ENCODE measurements at regions not wholly inside any gene's neighbourhood (a gene's known extent, or its start where the extent isn't known, plus 50 kb on each side); places are given as distances from the start of the nearest gene placed in this dataset.

DNA sequence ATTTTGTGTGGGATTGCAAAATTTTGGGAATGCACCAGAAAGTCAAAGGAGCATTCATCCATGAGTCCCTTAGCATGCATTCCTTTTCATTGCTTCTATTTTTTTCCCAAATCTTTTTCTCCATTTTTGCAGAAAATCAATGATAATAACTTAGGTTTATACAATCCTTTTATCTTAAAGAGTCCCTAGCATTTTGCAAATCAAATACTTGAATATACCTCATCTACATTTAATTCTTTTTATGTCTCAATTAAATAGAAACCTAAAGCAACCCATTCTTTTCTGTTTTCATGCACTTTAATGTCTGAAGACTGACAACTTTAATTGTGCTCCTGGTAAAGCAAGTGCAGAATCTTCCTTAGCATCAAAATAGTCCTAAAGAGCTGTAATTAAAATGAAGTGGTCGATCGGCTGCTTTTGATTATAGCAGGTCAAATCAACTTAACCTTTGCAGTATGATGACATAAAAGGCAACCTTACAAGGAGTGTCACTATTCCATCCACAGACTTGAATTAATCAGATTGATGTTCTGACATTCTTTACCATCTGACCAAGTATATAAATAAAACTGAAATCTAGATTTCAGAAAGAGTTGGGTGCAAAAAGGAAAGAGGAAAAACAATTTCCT is 168.4 kb downstream of the ALG10B start:
- intact Hi-C loops (cut with DNase I; ENCODE audit: low total_unique reads) (no loop called here), in situ Hi-C loops (cut with MboI; ENCODE audit: low sequenced_read_pairs in 4 of 4) (no loop called here)
- DNase-seq (no peak), ATAC-seq (no peak)
- Histone ChIP-seq H3K4me3 (no peak overlapping the region), H3K9me3 (no peaks in the 10 kb centered on the region), H3K4me1 (no peaks in the 10 kb centered on the region), H3K27ac (no peak overlapping the region), H3K27me3 (no peaks in the 10 kb centered on the region), H3K36me3 (no peaks in the 10 kb centered on the region)
- TF ChIP-seq, protein P1, sequence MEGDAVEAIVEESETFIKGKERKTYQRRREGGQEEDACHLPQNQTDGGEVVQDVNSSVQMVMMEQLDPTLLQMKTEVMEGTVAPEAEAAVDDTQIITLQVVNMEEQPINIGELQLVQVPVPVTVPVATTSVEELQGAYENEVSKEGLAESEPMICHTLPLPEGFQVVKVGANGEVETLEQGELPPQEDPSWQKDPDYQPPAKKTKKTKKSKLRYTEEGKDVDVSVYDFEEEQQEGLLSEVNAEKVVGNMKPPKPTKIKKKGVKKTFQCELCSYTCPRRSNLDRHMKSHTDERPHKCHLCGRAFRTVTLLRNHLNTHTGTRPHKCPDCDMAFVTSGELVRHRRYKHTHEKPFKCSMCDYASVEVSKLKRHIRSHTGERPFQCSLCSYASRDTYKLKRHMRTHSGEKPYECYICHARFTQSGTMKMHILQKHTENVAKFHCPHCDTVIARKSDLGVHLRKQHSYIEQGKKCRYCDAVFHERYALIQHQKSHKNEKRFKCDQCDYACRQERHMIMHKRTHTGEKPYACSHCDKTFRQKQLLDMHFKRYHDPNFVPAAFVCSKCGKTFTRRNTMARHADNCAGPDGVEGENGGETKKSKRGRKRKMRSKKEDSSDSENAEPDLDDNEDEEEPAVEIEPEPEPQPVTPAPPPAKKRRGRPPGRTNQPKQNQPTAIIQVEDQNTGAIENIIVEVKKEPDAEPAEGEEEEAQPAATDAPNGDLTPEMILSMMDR (IDR thresholded peaks at IDR 0.05 in 4 of 5, conservative IDR thresholded peaks at IDR 0.05 in 1 of 5) = no peak
- no peak for TF ChIP-seq POLR2A (IDR thresholded peaks at IDR 0.05)

DNA sequence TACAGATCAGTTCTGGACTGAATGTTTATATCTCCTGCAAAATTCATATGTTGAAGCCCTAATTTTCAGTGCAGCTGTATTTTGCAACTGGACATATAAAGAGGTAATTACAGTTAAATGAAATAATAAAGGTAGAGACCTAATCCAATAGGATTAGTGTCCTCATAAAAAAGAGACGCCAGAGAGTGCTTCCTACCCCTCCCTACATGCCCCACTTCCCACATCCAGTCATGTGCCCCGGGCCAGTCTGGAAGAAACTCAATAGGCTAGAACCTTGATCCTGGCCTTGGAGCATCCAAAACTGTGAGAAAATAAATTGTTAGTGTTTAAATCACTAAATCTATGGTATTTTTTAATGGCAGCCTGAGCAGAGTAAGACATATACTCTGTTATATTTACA is 172.3 kb downstream of the ALG10B start:
- Histone ChIP-seq H3K27ac (no peak overlapping the region), H3K4me3 (no peak overlapping the region), H3K27me3 (no peaks in the 10 kb centered on the region), H3K4me1 (no peaks in the 10 kb centered on the region), H3K36me3 (no peaks in the 10 kb centered on the region), H3K9me3 (no peaks in the 10 kb centered on the region)
- ATAC-seq (no peak), DNase-seq (no peak)
- intact Hi-C loops (cut with DNase I; ENCODE audit: low total_unique reads) (no loop called here), in situ Hi-C loops (cut with MboI; ENCODE audit: low sequenced_read_pairs in 4 of 4) (no loop called here)
- TF ChIP-seq POLR2A (IDR thresholded peaks at IDR 0.05) = no peak
- TF ChIP-seq, protein P1 (IDR thresholded peaks at IDR 0.05 in 4 of 5, conservative IDR thresholded peaks at IDR 0.05 in 1 of 5) = no peak

DNA sequence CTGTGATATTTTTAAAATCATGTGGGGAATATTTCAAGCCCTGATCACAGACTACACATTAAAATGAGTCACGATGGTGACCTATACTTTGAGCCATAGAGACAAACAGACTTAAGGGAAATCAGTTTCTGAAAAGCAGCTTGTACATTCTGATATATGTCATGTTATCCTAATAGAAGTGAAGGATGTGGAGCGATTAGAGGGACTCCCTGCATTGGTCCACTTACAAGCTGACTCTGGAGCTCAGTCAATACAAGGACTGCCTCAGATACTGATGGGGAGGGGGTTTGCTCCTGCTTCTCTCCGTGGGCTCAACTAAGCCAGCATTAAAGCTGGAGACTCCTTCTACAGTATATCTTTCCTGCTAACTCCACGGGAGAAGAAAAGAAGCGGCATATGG is 173.5 kb downstream of the ALG10B start:
- no peak overlapping the region for H3K27ac ChIP-seq
- H3K36me3 ChIP-seq = no peaks in the 10 kb centered on the region
- no peaks in the 10 kb centered on the region for H3K27me3 ChIP-seq
- in situ Hi-C loops (cut with MboI; ENCODE audit: low sequenced_read_pairs in 4 of 4) (no loop called here), intact Hi-C loops (cut with DNase I; ENCODE audit: low total_unique reads) (no loop called here)
- H3K4me3 ChIP-seq = no peak overlapping the region
- TF ChIP-seq POLR2A (IDR thresholded peaks at IDR 0.05) = no peak
- TF ChIP-seq, protein P1 (IDR thresholded peaks at IDR 0.05 in 4 of 5, conservative IDR thresholded peaks at IDR 0.05 in 1 of 5) = no peak
- H3K4me1 ChIP-seq = no peaks in the 10 kb centered on the region
- ATAC-seq (no peak), DNase-seq (no peak)
- H3K9me3 ChIP-seq = no peaks in the 10 kb centered on the region

DNA sequence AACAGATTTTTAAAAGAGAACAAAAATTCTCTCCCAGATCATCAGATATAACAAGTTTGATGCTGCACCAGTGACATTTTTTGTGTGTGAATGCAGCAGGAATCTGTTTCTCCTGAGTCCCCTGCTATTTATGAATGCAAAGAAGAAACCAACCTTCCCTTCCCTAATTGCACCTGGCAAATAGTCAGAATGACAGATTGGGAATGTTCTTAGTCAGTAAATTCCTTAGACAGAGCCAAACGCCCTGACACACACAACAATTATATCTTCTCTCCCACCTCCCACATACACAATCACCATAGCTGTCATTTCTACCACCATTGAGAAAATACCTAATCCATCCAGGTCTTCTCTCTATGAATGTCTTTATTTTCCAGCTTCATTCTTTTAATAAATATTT is 174.4 kb downstream of the ALG10B start:
- Histone ChIP-seq H3K36me3 (no peaks in the 10 kb centered on the region), H3K4me1 (no peaks in the 10 kb centered on the region), H3K27me3 (no peaks in the 10 kb centered on the region), H3K27ac (no peak overlapping the region), H3K9me3 (no peaks in the 10 kb centered on the region), H3K4me3 (no peak overlapping the region)
- ATAC-seq = no peak
- intact Hi-C loops (cut with DNase I; ENCODE audit: low total_unique reads) = no loop called here
- no peak for DNase-seq
- TF ChIP-seq POLR2A (IDR thresholded peaks at IDR 0.05) = no peak
- TF ChIP-seq, protein P1 (IDR thresholded peaks at IDR 0.05 in 4 of 5, conservative IDR thresholded peaks at IDR 0.05 in 1 of 5) = no peak
- in situ Hi-C loops (cut with MboI; ENCODE audit: low sequenced_read_pairs in 4 of 4) = no loop called here

DNA sequence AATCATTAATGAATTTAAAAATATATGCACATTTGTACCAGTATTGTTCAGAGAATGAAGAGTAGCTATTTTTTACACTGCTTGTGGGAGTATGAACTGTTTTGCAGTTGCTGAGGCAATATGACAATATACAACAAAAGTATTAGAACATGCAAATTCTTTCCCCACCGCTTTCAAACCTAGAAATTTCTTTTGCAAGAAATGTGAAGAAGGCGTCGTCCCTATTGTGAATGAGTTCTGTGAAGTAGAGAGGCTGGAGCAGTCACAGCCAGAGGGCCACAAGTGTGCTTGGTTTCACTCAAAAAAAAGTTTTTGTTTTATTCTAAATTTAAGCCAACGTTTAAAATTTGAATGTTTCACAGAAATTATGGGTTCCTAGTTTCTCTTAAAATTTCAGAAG is 184.9 kb downstream of the ALG10B start:
- H3K27ac ChIP-seq = no peak overlapping the region
- TF ChIP-seq, protein P1 (IDR thresholded peaks at IDR 0.05 in 4 of 5, conservative IDR thresholded peaks at IDR 0.05 in 1 of 5) = no peak
- no peak for TF ChIP-seq POLR2A (IDR thresholded peaks at IDR 0.05)
- no peaks in the 10 kb centered on the region for H3K36me3 ChIP-seq
- no peaks in the 10 kb centered on the region for H3K27me3 ChIP-seq
- DNase-seq (no peak), ATAC-seq (no peak)
- H3K4me1 ChIP-seq = no peaks in the 10 kb centered on the region
- H3K9me3 ChIP-seq = no peaks in the 10 kb centered on the region
- intact Hi-C loops (cut with DNase I; ENCODE audit: low total_unique reads) = no loop called here
- no peak overlapping the region for H3K4me3 ChIP-seq
- in situ Hi-C loops (cut with MboI; ENCODE audit: low sequenced_read_pairs in 4 of 4) = no loop called here
